GM18498 (cell line): ENCODE measurements at regions not wholly inside any gene's neighbourhood (a gene's known extent, or its start where the extent isn't known, plus 50 kb on each side); places are given as distances from the start of the nearest gene placed in this dataset.
"Not testable (repeated sequence)": the region's sequence is repeated elsewhere in the genome, so short reads cannot be mapped to it uniquely, and the experiment has no call there.

ENCODE experiments used
- ATAC-seq: cut with Tn5 transposase; IDR thresholded peaks from one replicate; pipeline ENCODE4 v1.9.1; 2021; ENCODE audit warnings: mild to moderate bottlenecking, moderate library complexity; ENCODE audit not compliant: unreplicated experiment

DNA sequence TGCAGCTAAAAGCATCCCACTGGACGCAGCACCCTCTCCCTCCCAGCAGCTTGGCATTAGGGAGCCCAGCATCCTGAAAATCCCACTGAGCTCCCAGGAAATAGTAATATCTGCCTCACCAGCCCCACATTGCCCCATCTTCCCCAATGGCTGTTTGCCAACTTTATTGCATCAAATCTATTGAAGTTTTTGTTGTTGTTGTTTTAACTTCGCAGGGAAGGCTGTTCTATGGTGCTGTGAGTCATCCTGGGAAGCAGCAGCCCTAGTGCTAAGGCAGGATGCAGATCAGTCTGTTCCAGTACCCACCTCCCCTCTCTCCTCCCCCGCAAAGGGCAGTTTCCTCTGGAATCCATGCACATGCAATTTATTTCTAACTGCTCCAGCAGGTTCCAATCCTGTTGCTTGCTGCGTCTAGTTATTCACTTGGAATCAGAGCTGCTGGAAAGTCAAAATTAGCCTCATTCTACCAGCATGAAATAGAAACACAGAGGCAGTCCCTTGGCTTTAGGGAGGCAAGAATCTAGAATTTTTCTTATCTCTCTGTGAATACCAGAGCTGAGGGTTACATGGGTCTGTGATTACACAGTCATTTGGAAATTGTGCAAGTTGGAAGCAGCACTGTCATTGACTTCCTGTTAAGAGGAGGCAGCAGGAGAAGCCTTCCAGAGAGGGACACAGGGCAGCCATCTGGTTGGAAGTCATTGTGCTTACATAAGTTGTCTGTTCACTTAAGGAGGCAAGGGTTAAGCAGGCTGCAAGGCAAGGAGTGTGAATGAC, 115.9 kb upstream of the CACUL1 start:
- no peak for ATAC-seq

DNA sequence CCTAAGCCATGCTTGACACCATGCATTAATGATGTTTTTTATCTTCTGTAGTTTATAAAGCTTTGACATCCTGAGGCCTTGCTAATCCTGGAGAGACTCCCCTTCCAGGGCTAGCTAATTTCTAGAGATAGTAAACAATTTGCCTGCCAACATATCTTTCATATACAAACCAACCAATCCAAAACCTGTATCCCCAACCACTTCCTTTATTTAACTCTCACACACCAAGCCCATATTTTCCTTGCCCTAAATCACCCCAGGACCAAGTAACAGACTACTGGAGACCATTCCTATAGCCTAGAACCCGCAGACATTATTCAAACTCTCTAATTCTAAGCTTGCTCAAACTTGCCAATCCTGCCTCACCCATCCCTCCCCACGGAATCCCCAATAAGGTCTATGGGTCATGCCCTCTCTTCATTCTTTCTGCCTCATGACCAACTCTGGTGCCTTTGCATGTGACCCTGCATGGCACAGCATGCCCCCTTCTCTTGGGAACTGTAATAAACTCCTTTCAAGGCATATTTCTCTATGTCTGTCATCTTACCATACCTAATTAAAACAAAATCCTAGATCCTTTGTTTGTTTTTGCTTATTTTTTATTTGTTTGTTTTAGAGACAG, 116.6 kb upstream of the CACUL1 start:
- ATAC-seq = no peak

DNA sequence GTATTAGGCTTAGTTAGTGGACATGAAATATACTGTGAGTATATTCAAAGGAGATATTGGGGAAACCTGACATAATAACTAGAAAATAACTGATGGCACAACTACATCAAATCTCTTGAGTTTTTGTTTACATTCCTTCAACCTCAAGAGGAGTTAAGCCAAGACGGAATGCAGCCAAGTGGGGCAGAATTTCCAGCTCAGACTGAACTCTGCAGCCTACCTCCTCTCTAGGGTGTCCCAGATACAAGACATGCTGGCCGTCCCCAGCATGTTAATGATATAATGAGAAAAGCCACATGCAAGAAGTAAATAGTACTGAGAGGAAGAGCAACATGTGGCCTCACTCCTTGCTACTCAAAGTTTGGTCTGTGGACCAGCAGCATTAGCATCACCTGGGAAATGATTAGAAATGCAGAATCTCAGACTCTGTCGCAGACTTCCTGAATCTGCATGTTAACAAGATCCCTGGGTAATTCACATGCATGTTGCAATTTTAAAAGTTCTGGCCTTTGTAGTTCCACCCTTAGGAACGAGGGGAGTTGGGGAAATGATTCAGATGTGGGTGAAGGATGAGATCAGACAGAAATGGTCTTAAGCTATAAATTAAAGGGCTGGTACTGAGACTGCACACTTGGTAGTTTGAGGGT, 118.4 kb upstream of the CACUL1 start:
- no peak for ATAC-seq

DNA sequence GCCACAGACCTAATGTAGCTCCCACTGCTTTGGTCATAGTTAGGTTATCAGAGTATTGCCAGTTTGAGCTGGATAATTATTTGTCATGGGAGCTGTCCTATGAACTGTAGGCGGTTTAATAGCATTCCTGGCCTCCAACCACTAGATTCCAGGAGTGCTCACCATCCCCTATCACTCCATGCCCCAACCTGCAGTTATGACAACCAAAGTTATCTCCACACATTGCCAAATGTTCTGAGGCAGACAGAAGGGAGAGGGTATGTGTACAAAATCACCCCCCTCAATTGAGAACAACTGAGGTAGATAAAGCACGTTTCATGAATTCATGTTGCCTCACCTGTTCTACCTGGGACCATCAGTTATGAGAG, 119.0 kb upstream of the CACUL1 start:
- no peak for ATAC-seq

DNA sequence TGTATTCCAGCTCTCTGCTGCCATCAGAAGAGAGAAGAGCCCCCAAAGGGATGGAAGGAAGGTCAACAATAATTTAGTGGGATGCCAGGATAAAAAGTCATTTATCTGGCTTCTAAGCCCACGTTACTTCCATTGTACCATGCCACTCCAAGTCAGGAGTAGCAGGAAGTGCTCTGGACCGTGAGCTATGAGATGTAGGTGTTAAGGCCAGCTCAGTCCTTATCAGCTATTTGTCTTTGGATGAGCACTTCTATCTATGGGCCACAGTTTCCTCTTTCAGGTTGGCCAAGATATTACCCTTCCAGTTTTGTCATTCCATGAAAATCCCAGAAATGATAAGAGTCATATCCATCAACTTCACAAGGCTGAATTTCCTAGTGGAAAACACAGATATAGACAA, 119.4 kb upstream of the CACUL1 start:
- no peak for ATAC-seq

DNA sequence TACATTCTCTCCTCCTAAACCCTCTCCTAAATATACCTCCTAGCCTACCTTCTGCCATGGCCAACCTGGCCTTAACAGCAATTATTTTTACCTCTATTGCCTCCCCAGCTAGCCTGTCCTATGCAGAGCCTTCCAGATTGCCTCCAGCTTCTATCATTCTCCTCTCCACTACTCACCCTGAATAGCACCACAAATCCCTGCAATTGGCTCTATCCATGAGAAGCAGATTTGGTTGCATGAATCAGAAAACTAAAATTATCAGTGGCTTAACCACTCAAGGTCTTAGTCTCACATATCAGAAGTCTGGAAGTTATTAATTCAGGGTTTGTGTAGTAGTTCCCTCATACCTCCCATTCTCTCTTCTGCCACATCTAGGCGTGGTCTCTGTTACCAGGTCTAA, 120.3 kb upstream of the CACUL1 start:
- no peak for ATAC-seq

DNA sequence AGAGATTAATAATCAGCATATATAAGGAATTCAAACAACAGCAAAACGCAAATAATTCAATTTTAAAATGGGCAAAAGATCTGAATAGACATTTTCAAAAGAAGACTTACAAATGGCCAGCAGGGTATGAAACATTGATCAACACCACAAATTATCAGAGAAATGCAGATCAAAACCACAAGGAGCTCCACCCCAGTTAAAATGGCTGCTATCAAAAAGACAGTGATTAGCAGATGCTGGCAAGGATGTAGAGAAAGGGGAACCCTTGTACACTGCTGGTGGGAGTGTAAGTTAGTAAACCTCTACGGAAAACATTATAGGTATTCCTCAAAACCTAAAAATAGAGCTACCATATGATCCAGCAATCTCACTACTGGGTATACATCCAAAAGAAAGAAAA, 128.0 kb upstream of the CACUL1 start:
- ATAC-seq = no peak

DNA sequence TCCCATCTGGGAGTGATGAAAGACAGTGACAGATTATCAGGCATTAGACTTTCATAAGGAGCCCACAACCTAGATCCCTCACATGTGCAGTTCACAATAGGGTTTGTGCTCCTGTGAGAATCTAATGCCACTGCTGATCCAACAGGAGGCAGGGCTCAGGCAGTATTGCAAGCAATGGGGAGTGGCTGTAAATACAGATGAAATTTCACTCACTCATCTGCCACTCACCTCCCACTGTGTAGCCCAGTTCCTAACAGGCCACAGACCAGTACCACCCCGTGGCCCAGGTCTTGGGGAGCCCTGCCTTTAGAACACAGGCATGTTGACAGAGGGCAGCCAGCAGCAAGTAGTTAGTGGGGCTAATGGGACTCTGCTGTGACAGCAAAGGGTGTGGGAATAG, 137.3 kb upstream of the NANOS1 start:
- ATAC-seq = no peak

DNA sequence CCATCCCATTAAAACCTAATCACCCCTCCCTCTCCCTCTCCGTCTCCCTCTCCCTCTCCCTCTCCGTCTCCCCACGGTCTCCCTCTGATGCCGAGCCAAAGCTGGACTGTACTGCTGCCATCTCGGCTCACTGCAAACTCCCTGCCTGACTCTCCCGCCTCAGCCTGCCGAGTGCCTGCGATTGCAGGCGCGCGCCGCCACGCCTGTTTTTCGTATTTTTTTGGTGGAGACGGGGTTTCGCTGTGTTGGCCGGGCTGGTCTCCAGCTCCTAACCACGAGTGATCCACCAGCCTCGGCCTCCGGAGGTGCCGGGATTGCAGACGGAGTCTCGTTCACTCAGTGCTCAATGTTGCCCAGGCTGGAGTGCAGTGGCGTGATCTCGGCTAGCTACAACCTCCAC, 134.6 kb upstream of the NANOS1 start:
- not testable (repeated sequence) for ATAC-seq

DNA sequence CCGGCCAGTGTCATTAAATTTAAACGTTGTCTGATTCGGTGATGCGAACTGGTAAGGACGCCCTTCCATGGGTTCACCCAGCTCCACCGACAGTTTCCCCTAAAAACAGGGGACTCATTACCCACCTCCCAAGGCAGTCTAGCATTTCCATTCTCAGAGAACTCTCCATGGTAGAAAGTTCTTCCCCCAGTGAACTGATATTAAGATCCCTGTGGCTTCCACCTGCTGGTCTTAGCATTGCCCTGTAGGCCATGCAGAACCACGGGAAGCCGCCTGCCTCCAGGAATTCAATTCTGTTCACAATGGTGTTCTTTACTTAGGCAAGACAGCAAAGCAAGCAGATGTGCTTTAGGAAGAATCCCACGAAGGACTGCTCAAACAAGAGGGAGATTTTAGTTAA, 128.9 kb upstream of the NANOS1 start:
- no peak for ATAC-seq

DNA sequence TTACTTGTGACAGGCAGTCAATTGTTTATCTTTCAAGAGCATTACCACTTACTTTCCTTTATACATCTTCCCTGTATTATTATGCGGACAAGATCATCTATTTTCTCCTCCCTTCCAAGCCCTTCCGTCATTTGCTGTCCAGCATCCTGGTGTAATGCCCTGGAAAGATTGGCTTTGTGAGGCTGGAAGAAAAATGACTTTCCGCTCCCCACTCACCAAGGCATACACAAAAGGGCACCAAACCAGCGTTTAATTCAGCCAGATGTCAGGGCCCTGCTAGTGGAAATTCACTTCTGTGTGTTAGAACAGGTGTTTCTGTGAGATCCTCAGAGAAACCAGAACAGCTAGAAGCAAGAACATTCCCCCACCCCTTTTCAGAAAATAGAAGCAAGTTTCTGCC, 128.1 kb upstream of the NANOS1 start:
- ATAC-seq = no peak

DNA sequence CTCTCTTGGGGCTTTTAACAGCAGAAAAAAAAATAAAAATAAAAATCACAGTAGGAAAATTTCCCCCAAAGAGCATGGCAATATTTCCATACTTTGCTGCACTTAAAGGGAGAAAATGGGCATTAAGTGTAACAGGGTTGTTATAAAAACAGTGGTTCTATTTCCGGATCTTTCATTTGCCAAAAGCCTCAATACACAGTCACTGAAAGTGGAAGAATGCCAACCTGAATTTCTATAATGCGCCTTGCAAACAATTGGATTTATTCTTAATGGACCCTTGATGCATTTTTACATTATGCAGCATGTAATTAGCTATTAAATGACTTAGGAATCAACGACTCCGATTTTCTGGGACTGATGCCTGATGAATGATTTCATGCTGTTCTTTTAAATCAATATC, 127.6 kb upstream of the NANOS1 start:
- ATAC-seq = no peak

DNA sequence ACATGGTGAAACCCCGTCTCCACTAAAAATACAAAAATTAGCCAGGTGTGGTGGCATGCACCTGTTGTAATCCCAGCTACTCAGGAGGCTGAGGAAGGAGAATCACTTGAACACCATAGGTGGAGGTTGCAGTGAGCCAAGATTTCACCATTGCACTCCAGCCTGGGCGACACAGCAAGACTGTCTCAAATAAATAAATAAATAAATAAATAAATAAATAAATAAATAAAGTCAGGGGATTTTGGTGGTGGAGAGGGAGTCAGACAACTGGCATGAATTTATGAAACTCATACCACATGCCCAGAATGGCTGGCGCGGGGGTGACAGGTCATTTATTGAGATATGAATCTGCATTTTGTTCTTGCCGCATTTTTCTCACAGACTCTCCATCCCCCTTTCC, 126.9 kb upstream of the NANOS1 start:
- not testable (repeated sequence) for ATAC-seq

DNA sequence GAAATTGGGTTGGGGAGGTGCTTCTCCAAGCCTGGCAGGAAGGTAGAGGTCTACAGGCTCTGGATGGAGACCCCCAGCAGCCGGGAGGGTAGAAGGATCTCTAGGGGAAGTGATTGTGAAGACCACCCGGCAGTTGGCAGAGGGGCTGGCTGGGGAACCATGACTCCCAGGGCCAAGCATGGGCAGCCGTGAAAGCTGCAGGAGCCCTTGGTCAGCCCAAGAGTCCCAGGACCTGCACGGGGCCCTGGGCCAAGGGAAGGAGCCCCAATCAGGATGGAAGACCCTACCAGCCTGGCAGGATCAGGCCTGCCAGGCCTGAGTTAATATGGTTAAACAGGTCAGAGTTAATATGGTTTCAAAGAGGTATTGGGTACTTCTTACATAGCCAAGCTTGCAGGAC, 126.3 kb upstream of the NANOS1 start:
- ATAC-seq = no peak

DNA sequence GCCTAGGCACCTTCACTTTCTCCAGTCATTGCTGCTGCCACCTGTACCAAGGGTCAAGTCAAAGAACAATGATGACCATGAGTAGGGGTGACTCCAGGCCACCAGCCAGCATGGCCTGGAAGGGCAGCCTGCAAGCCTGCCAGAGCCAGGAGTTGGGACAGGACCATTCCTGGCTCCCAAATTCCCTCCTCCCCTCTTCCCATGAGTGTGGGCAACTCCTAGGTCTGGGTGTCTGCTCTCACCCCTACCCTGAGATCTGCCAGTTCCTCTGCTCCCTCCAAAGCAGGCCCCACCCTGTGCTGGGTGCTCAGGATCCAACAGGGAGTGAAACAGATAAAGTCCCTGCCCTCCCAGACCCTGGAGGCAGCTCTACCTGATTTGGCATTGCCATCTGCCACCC, 125.8 kb upstream of the NANOS1 start:
- ATAC-seq = no peak

DNA sequence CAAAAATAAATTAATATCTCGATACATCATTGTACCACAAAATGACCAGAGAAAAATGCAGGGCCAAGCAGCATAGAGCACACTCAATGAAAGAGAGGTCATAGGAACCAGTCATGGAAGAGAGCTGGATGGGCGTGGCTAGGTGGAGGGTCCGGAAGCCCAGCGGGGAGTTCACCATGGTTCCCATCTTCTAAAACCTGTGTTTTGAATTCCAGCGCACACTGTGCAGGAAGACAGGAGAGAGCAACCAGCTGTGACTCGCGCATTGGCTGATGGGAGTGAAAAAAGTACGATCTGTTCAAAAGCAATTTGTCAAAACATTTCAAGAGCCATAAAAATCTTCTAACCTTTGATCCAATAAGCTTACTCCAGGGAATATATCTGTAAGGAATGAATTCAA, 125.2 kb upstream of the NANOS1 start:
- no peak for ATAC-seq

DNA sequence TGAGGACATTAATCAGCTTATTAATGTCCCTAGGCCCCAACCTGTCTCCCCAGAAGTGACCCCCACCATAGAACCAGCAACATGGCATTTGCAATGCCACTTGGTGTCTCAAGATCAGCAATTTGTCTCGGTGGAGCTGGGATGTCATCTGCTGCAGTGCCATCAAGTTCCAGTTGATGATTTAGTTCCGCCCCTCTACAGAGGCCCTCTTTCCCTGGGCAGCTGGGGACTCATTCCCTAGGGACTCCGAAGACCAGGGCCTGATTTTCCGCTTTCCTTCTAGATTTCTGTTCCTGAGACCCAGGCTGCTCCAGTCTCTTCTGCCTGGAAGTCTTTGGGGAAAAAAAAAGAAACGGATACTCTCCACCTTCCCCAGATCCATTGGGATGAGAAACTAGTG, 122.5 kb upstream of the NANOS1 start:
- ATAC-seq = no peak

DNA sequence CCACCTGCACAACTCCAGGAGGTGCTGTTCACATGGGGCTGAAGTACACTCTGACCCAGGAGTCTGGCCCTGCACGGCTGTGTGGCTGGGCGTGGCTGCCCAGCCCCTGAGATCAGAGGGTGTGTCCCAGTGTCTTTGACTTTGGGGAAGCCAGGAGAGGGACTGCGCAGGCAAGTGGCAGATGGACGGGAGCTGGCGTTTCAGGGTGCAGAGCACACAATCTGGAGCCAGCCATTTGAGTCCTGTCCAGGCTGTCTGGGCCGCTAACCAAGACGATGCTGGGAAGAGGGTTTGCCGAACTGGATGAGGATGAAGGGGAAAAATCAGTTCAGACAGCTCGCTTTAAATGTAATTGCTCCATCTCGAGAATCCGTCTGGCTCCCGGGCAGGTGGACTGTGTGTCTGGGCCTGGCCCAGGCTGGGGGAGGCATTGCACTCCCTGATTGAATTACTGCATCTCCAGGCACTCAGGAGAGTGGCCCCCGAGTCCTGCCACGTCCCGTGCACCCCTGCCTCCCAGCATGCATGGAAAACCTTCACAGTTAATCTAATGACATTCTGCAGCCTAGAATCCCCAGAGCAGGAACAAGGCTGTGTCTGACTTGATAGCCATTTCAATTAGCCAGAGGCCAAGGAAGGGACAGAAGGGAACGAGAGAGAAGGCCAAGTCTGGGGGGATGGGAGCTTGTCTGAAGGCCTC, 120.8 kb upstream of the NANOS1 start:
- no peak for ATAC-seq

DNA sequence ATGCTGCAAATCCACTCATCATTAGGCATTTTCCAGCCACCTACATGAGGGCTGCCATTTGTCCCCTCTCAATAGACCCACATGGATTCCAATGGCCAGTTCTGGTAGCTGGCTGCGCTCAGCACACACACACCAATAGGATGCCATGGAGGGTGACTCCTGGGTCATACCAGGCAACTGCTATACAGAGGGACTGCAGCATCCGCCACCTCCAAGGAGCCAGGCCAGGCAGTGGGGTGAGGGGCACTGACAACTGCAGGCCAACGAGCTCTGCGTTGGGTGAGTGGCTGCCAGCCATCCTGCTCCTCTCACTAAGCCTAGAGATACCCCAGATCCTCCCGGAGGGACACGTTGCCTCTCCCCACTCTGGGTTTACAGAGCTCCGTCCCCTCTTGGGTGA, 118.8 kb upstream of the NANOS1 start:
- no peak for ATAC-seq

DNA sequence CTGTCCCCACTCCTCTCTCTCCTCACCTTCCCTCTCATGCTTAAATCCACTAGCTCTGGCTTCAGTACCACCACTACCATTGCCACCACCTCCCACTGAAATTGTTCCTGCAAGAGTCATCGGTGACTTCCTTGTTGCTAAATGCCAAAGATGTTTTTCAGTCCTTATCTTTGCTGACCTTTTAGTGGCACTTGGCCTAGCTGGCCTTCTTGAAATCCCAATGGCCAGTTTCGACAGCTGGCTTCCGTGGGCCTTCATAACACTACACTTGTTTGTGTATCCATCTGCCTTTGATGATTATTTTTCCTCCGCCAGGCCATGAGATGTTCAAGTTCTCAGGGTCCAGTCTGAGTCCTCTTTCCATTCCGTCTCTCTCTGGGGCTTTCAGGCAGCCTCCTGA, 118.2 kb upstream of the NANOS1 start:
- ATAC-seq = no peak

DNA sequence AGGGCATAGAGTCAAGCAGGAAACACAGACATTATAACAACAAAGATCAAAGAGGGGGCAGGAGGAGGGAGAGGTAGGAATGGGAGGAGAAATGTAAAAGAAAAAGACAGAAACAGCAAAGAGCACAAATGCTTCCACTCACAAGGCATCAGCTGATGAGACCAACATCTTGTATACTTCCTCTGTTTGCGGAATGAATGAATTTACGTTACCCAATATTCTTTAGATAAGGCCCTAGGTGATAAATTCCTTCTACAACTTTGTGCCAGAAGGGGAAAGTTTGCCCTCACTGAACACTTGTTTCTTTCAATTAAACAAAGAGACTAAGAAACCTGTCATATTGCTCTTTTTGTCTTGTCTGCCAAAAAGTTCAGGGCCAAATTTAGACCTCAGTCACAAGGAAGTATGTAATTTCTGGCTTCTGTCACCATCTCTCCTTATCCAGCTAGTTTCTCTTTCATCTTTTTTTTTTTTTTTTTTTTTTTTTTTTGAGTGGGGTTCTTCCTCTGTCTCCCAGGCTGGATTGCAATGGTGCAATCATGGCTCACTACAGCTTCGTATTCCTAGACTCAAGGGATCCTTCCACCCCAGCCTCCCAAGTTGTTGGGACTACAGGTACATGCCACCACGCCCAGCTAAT, 116.4 kb upstream of the NANOS1 start:
- ATAC-seq = no peak
